Heart right ventricle (tissue), 16 donors: ENCODE measurements at regions not wholly inside any gene's neighbourhood (a gene's known extent, or its start where the extent isn't known, plus 50 kb on each side); places are given as distances from the start of the nearest gene placed in this dataset.

Experiments
- ATAC-seq, 8 donors: fragments of 200-7000 bp; cut with Tn5 transposase; one replicate each; pipeline ENCODE4 v1.9.1; 2020; ENCODE audit warnings: mild to moderate bottlenecking in 8 of 8, moderate library complexity in 8 of 8, moderate number of reproducible peaks in 1 of 8
- DNase-seq, 2 donors: peaks; one replicate each; pipeline ENCODE4 v3.0.0-alpha.2; 2020
- H3K27ac ChIP-seq, 10 donors: fragments of 200-600 bp; sonication (generic) in 2 of 10; one replicate each; pipeline versions ENCODE4 v1.5.0 to v1.8.0; 2020 to 2022; ENCODE audit warnings: mild to moderate bottlenecking in 3 of 10
- H3K27me3 ChIP-seq, 7 donors: fragments of 200-600 bp; one replicate each; pipeline ENCODE4 v1.8.0; 2021 to 2022; ENCODE audit warnings: mild to moderate bottlenecking in 2 of 7
- H3K36me3 ChIP-seq, 9 donors: fragments of 200-600 bp; sonication (generic) in 1 of 9; one replicate each; pipeline versions ENCODE4 v1.5.0 to v1.8.0; 2020 to 2022; ENCODE audit warnings: mild to moderate bottlenecking in 2 of 9
- H3K4me1 ChIP-seq, 9 donors: fragments of 200-600 bp; sonication (generic) in 1 of 9; one replicate each; pipeline versions ENCODE4 v1.5.0 to v1.8.0; 2020 to 2022; ENCODE audit warnings: mild to moderate bottlenecking in 4 of 9
- H3K4me3 ChIP-seq, 10 donors: fragments of 200-600 bp; sonication (generic) in 2 of 10; one replicate each; pipeline versions ENCODE4 v1.5.0 to v1.8.0; 2020 to 2022; ENCODE audit warnings: mild to moderate bottlenecking in 7 of 10, moderate library complexity in 2 of 10
- H3K9me3 ChIP-seq, 11 donors: fragments of 200-600 bp in 10 of 11; sonication (generic) in 2 of 11; one replicate each; pipeline versions ENCODE4 v1.5.0 to v1.8.0; 2013 to 2022; ENCODE audit warnings: mild to moderate bottlenecking in 2 of 11, control low read depth in 1 of 11, moderate library complexity in 1 of 11
- CTCF ChIP-seq, 9 donors: fragments of 200-600 bp; sonication (generic) in 2 of 9; IDR thresholded peaks; one replicate each; pipeline versions ENCODE4 v1.5.0 to v1.8.0; 2021 to 2022; ENCODE audit warnings: antibody characterized with exemption in 9 of 9, mild to moderate bottlenecking in 5 of 9, moderate library complexity in 1 of 9
- WGBS, 2 donors: extraction: QIAGEN DNeasy Blood & Tissue Kit; methylation state at CpG; one replicate each; pipeline ENCODE4 v1.1.7; 2013; ENCODE audit warnings: inconsistent platforms in 1 of 2; 5-methylcytosine and 5-hydroxymethylcytosine counted together
- intact Hi-C, 10 donors: fragments of 100-400 bp; cut with DNase I; formaldehyde crosslinking; loops; one replicate each; pipeline versions ENCODE4 v1.11.1 to v1.14.2; 2022
- donor health status: Arrhythmogenic right ventricular cardiomyopathy.
- donor health status: ischemic (EF 13 %, LVEDD 7.1; RV severe dilation, severe dysfunction).
- donor health status: healthy with polysubstance abuse.
- donor health status: DM: no; HTN: yes; CAD: no.
- donor health status: DM: no; HTN: no; CAD: no.
- donor health status: ischemic (EF 25% LVEDD 6.9; RV normal size, moderate dysfunction).
- donor health status: ischemic (EF 25% LVEDD 5.7; RV mildly dilated, moderate dysfunction).
- donor health status: healthy.
- donor health status: DM: yes; HTN: yes; CAD: no.
- donor health status: Ischemic cardiomyopathy.
- donor health status: ischemic (EF 35%, LVEDD 5.7; RV mildly dilated, moderate dysfunction).
- donor health status: nonischemic (EF 11% LVEDD 7.7; RV severe dilation, severe dysfunction).
- donor health status: DM: yes; HTN: yes; CAD: no.
- donor health status: PGD.
- donor health status: ischemic (EF 29% LVEDD 5.4; RV normal size, mild dysfunction).
- donor health status: nonischemic (EF 23%, LVEDD 6.1; RV moderate dilation, normal function).

GRCh38 chr14:97848317-97848980, 1051.3 kb downstream of the VRK1 start:
- H3K36me3 ChIP-seq = no peaks in the 10 kb centered on the region
- H3K27me3 ChIP-seq = peaks cover 0 to 7% (median 0%) of the 10 kb centered on the region in 7 donors
- H3K9me3 ChIP-seq = no peaks in the 10 kb centered on the region
- no peak for DNase-seq
- ATAC-seq = no peak
- TF ChIP-seq CTCF (IDR thresholded peaks at IDR 0.05) = no peak
- no peaks in the 10 kb centered on the region for H3K4me1 ChIP-seq
- intact Hi-C loops = no loop called here
- H3K27ac ChIP-seq = no peak overlapping the region
- no peak overlapping the region for H3K4me3 ChIP-seq
- 42 to 45% methylated on average over 13 of the region's 13 CpGs for whole genome bisulfite sequencing, 2 donors

GRCh38 chr14:97850466-97850865, 1053.3 kb downstream of the VRK1 start:
- intact Hi-C loops = no loop called here
- WGBS, 2 donors = 46 to 49% methylated on average over 2 of the region's 2 CpGs
- DNase-seq (no peak), ATAC-seq (no peak)
- H3K9me3 ChIP-seq = no peaks in the 10 kb centered on the region
- TF ChIP-seq CTCF (IDR thresholded peaks at IDR 0.05) = no peak
- peaks cover 0 to 3% (median 0%) of the 10 kb centered on the region in 7 donors for H3K27me3 ChIP-seq
- H3K27ac ChIP-seq = no peak overlapping the region
- H3K4me1 ChIP-seq = no peaks in the 10 kb centered on the region
- H3K36me3 ChIP-seq = no peaks in the 10 kb centered on the region
- H3K4me3 ChIP-seq = no peak overlapping the region

GRCh38 chr14:97850886-97851285, 1053.7 kb downstream of the VRK1 start:
- no peaks in the 10 kb centered on the region for H3K9me3 ChIP-seq
- no peak for TF ChIP-seq CTCF (IDR thresholded peaks at IDR 0.05)
- H3K27ac ChIP-seq = no peak overlapping the region
- intact Hi-C loops = no loop called here
- WGBS, 2 donors = 72 to 79% methylated on average over 6 of the region's 6 CpGs
- H3K27me3 ChIP-seq = peaks cover 0 to 3% (median 0%) of the 10 kb centered on the region in 7 donors
- H3K36me3 ChIP-seq = no peaks in the 10 kb centered on the region
- H3K4me1 ChIP-seq = no peaks in the 10 kb centered on the region
- DNase-seq (no peak), ATAC-seq (no peak)
- H3K4me3 ChIP-seq = no peak overlapping the region

GRCh38 chr14:97851428-97851995, 1054.3 kb downstream of the VRK1 start:
- DNase-seq = no peak
- 62 to 68% methylated on average over 15 of the region's 15 CpGs for WGBS, 2 donors
- Histone ChIP-seq H3K9me3 (no peaks in the 10 kb centered on the region), H3K4me1 (no peaks in the 10 kb centered on the region), H3K27ac (no peak overlapping the region), H3K36me3 (no peaks in the 10 kb centered on the region), H3K27me3 (peaks cover 0 to 3% (median 0%) of the 10 kb centered on the region in 7 donors), H3K4me3 (no peak overlapping the region)
- ATAC-seq = no peak
- intact Hi-C loops = no loop called here
- TF ChIP-seq CTCF (IDR thresholded peaks at IDR 0.05) = no peak
